Sciatic nerve (tissue), 2 donors: ENCODE measurements at regions not wholly inside any gene's neighbourhood (a gene's known extent, or its start where the extent isn't known, plus 50 kb on each side); places are given as distances from the start of the nearest gene placed in this dataset.
"Not testable (repeated sequence)": the region's sequence is repeated elsewhere in the genome, so short reads cannot be mapped to it uniquely, and the experiment has no call there.

ENCODE experiments used
- ATAC-seq: fragments of 200-7000 bp; cut with Tn5 transposase; one replicate; pipeline ENCODE4 v1.9.1; 2020; ENCODE audit warnings: mild to moderate bottlenecking, moderate library complexity
- DNase-seq: peaks from one replicate; pipeline ENCODE4 v3.0.0-alpha.2; 2020; ENCODE audit warnings: low spot score
- intact Hi-C: fragments of 100-400 bp; cut with DNase I; formaldehyde crosslinking; loops from one replicate; pipeline ENCODE4 v1.14.2; 2022
- donor health status: DM: no; HTN: no; CAD: no.
- donor health status: DM: no; HTN: no; CAD: no.

- peak; percentile 92 for ATAC-seq
- no peak for DNase-seq
- intact Hi-C loops, result no loop called here
Measured at GRCh38 chr2:150280231-150280630, 207.2 kb downstream of the RND3 start.

- intact Hi-C loops, result no loop called here
- no peak for DNase-seq
- peak; percentile 34 for ATAC-seq
Measured at GRCh38 chr2:150279686-150280085, 207.8 kb downstream of the RND3 start.

GRCh38 chr2:150276737-150277136, 210.7 kb downstream of the RND3 start:
- ATAC-seq (no peak), DNase-seq (no peak)
- intact Hi-C loops, result no loop called here

GRCh38 chr2:150274108-150274507, 213.4 kb downstream of the RND3 start:
- intact Hi-C loops, result no loop called here
- DNase-seq, result no peak
- no peak for ATAC-seq

- no peak for DNase-seq
- peak; percentile 55 for ATAC-seq
- intact Hi-C loops, result no loop called here
Measured at GRCh38 chr2:150271952-150272802, 215.3 kb downstream of the RND3 start.

GRCh38 chr2:150267651-150268415, 219.6 kb downstream of the RND3 start:
- intact Hi-C loops, result no loop called here
- DNase-seq, result no peak
- no peak for ATAC-seq

- intact Hi-C loops, result no loop called here
- DNase-seq (no peak), ATAC-seq (no peak)
Measured at GRCh38 chr2:150266931-150267330, 220.5 kb downstream of the RND3 start.

- ATAC-seq, result no peak
- intact Hi-C loops, result no loop called here
- no peak for DNase-seq
Measured at GRCh38 chr2:150264442-150264841, 223.0 kb downstream of the RND3 start.

- ATAC-seq (no peak), DNase-seq (no peak)
- intact Hi-C loops, result no loop called here
Measured at GRCh38 chr2:150261691-150262090, 225.8 kb downstream of the RND3 start.

GRCh38 chr2:150260636-150261035, 226.8 kb downstream of the RND3 start:
- DNase-seq (no peak), ATAC-seq (no peak)
- intact Hi-C loops, result no loop called here

GRCh38 chr2:150259746-150260145, 227.7 kb downstream of the RND3 start:
- ATAC-seq, result no peak
- DNase-seq, result no peak
- intact Hi-C loops, result no loop called here

- DNase-seq (no peak), ATAC-seq (no peak)
- intact Hi-C loops, result no loop called here
Measured at GRCh38 chr2:150258781-150259307, 228.6 kb downstream of the RND3 start.

- intact Hi-C loops, result no loop called here
- no peak for ATAC-seq
- no peak for DNase-seq
Measured at GRCh38 chr2:150256736-150257135, 230.7 kb downstream of the RND3 start.

- ATAC-seq, result no peak
- intact Hi-C loops, result no loop called here
- no peak for DNase-seq
Measured at GRCh38 chr2:150255528-150255927, 231.9 kb downstream of the RND3 start.

GRCh38 chr2:150249735-150250134, 237.7 kb downstream of the RND3 start:
- intact Hi-C loops, DNase-seq, ATAC-seq: not testable (repeated sequence)

- intact Hi-C loops, result no loop called here
- no peak for ATAC-seq
- DNase-seq, result no peak
Measured at GRCh38 chr2:150247481-150247880, 240.0 kb downstream of the RND3 start.

- DNase-seq (no peak), ATAC-seq (peak; percentile 88)
- intact Hi-C loops, result no loop called here
Measured at GRCh38 chr2:150234787-150235446, 252.6 kb downstream of the RND3 start.

- no peak for DNase-seq
- ATAC-seq, result no peak
- intact Hi-C loops, result no loop called here
Measured at GRCh38 chr2:150232871-150233270, 254.6 kb downstream of the RND3 start.

GRCh38 chr2:150232321-150232720, 255.1 kb downstream of the RND3 start:
- intact Hi-C loops, result no loop called here
- DNase-seq, result no peak
- no peak for ATAC-seq

GRCh38 chr2:150230616-150231015, 256.9 kb downstream of the RND3 start:
- no peak for DNase-seq
- ATAC-seq, result no peak
- intact Hi-C loops, result no loop called here
